IMR-90 (cell line): ENCODE measurements at regions not wholly inside any gene's neighbourhood (a gene's known extent, or its start where the extent isn't known, plus 50 kb on each side); places are given as distances from the start of the nearest gene placed in this dataset.

Experiments used
- BHLHE40 ChIP-seq: fragments of 150-350 bp; IDR thresholded peaks from 2 replicates; pipeline ENCODE4 v1.6.1; 2016; ENCODE audit warnings: mild to moderate bottlenecking, low read depth, low read length
- CHD1 ChIP-seq: IDR thresholded peaks from 2 replicates; pipeline ENCODE4 v1.6.1; 2012; ENCODE audit warnings: low read depth, low read length, improper control_type of control experiment
- CTCF ChIP-seq: conservative IDR thresholded peaks from 2 replicates; pipeline ENCODE4 v1.5.1; 2012; ENCODE audit warnings: mild to moderate bottlenecking, low read depth, low read length, improper control_type of control experiment
- MXI1 ChIP-seq: IDR thresholded peaks from 2 replicates; pipeline ENCODE4 v1.6.1; 2012; ENCODE audit warnings: low read depth, mild to moderate bottlenecking, low read length, moderate library complexity, borderline replicate concordance
- POLR2A ChIP-seq: IDR thresholded peaks from 2 replicates; pipeline ENCODE4 v1.6.1; 2012; ENCODE audit warnings: mild to moderate bottlenecking, low read depth, low read length
- RFX5 ChIP-seq: IDR thresholded peaks from 2 replicates; pipeline ENCODE4 v1.8.0; 2012; ENCODE audit warnings: low read depth, mild to moderate bottlenecking, low read length, moderate library complexity

GRCh38 chr4:58191109-58191508 is 1080.9 kb upstream of the IGFBP7 start:
- TF ChIP-seq CTCF, result no peak
- TF ChIP-seq POLR2A, result no peak
- no peak for TF ChIP-seq MXI1
- TF ChIP-seq RFX5, result no peak
- TF ChIP-seq BHLHE40, result no peak
- no peak for TF ChIP-seq CHD1
